DOHH2 (cell line): ENCODE measurements at regions not wholly inside any gene's neighbourhood (a gene's known extent, or its start where the extent isn't known, plus 50 kb on each side); places are given as distances from the start of the nearest gene placed in this dataset.

ENCODE experiments used
- H3F3A ChIP-seq: fragments of 200-600 bp; sonication (generic), shearing (Covaris generic); 2 replicates; pipeline ENCODE4 v1.6.0; 2016; ENCODE audit warnings: antibody characterized with exemption, mild to moderate bottlenecking; ENCODE audit not compliant: control insufficient read depth, insufficient read depth
- H3K27ac ChIP-seq: fragments of 200-600 bp; sonication (generic); 2 replicates; pipeline ENCODE4 v1.5.1; 2014; ENCODE audit warnings: low read depth, mild to moderate bottlenecking, low read length, moderate library complexity
- H3K27me3 ChIP-seq: fragments of 200-600 bp; sonication (generic); 2 replicates; pipeline ENCODE4 v1.6.1; 2014; ENCODE audit warnings: mild to moderate bottlenecking, low read length, mixed read lengths; ENCODE audit not compliant: control insufficient read depth
- H3K36me3 ChIP-seq: fragments of 200-600 bp; sonication (generic); 2 replicates; pipeline ENCODE4 v1.6.1; 2014; ENCODE audit warnings: mild to moderate bottlenecking, low read length, moderate library complexity, mixed read lengths; ENCODE audit not compliant: control insufficient read depth
- H3K4me1 ChIP-seq: fragments of 200-600 bp; sonication (generic); 2 replicates; pipeline ENCODE4 v1.6.1; 2014; ENCODE audit warnings: mild to moderate bottlenecking, low read length, mixed read lengths; ENCODE audit not compliant: control insufficient read depth
- H3K4me2 ChIP-seq: fragments of 200-600 bp; sonication (generic); 2 replicates; pipeline ENCODE4 v1.6.0; 2014; ENCODE audit warnings: mild to moderate bottlenecking, low read length, moderate library complexity
- H3K4me3 ChIP-seq: fragments of 200-600 bp; sonication (generic); 2 replicates; pipeline ENCODE4 v1.5.1; 2014; ENCODE audit warnings: mild to moderate bottlenecking, low read length, mixed read lengths
- H3K79me2 ChIP-seq: fragments of 200-600 bp; sonication (generic); 2 replicates; pipeline ENCODE4 v1.6.1; 2014; ENCODE audit warnings: mild to moderate bottlenecking, low read length, mixed read lengths; ENCODE audit not compliant: control insufficient read depth
- H3K9me2 ChIP-seq: fragments of 200-600 bp; sonication (generic); replicated peaks from 2 replicates; pipeline ENCODE4 v1.6.1; 2014; ENCODE audit warnings: mild to moderate bottlenecking, low read length, mixed read lengths; ENCODE audit not compliant: control insufficient read depth
- H3K9me3 ChIP-seq: fragments of 200-600 bp; sonication (generic); 2 replicates; pipeline ENCODE4 v1.6.1; 2014; ENCODE audit warnings: antibody characterized with exemption, low read length, mixed read lengths; ENCODE audit not compliant: control insufficient read depth, insufficient read depth
- H4K20me1 ChIP-seq: fragments of 200-600 bp; sonication (generic); 2 replicates; pipeline ENCODE4 v1.6.0; 2014; ENCODE audit warnings: low read depth, mild to moderate bottlenecking, antibody characterized with exemption, low read length, moderate library complexity; ENCODE audit not compliant: control insufficient read depth, insufficient read depth
- CTCF ChIP-seq: fragments of 200-600 bp; sonication (generic); IDR thresholded peaks from one replicate; pipeline ENCODE4 v1.5.1; 2014; ENCODE audit warnings: antibody characterized with exemption, mild to moderate bottlenecking, low read depth, low read length; ENCODE audit not compliant: poor library complexity, severe bottlenecking
- EZH2phosphoT487 ChIP-seq: fragments of 200-600 bp; sonication (generic); IDR thresholded peaks from 2 replicates; pipeline ENCODE4 v1.6.1; 2017; ENCODE audit warnings: borderline replicate concordance, mild to moderate bottlenecking, antibody characterized with exemption, low read length, moderate library complexity, mixed read lengths

- H3K36me3 ChIP-seq, result no peaks in the 10 kb centered on the region
- H4K20me1 ChIP-seq, result no peaks in the 10 kb centered on the region
- no peaks in the 10 kb centered on the region for H3K79me2 ChIP-seq
- no peaks in the 10 kb centered on the region for H3K4me1 ChIP-seq
- no peaks in the 10 kb centered on the region for H3K9me3 ChIP-seq
- H3K4me2 ChIP-seq, result no peak overlapping the region
- no peak overlapping the region for H3K4me3 ChIP-seq
- no peak overlapping the region for H3K27ac ChIP-seq
- H3F3A ChIP-seq, result no peaks in the 10 kb centered on the region
- no peaks in the 10 kb centered on the region; the same call in 1 of the 2 replicates for H3K27me3 ChIP-seq
- no peak for TF ChIP-seq EZH2phosphoT487
- TF ChIP-seq CTCF, result no peak
- H3K9me2 ChIP-seq, result no peaks in the 10 kb centered on the region
Observed at GRCh38 chr13:76820759-76821158, 65.4 kb downstream of the KCTD12 start.

GRCh38 chr13:76816394-76816793, 69.8 kb downstream of the KCTD12 start:
- Histone ChIP-seq H3K4me2 (no peak overlapping the region), H3K36me3 (no peaks in the 10 kb centered on the region), H3K4me1 (no peaks in the 10 kb centered on the region), H3K9me3 (no peaks in the 10 kb centered on the region), H3K27me3 (no peaks in the 10 kb centered on the region; the same call in 1 of the 2 replicates), H3K9me2 (no peaks in the 10 kb centered on the region), H3F3A (no peaks in the 10 kb centered on the region), H3K79me2 (no peaks in the 10 kb centered on the region), H3K4me3 (no peak overlapping the region), H4K20me1 (no peaks in the 10 kb centered on the region), H3K27ac (no peak overlapping the region)
- no peak for TF ChIP-seq CTCF
- no peak for TF ChIP-seq EZH2phosphoT487

GRCh38 chr13:76815344-76815743, 70.9 kb downstream of the KCTD12 start:
- Histone ChIP-seq H3K4me1 (no peaks in the 10 kb centered on the region), H3K27me3 (no peaks in the 10 kb centered on the region; the same call in 1 of the 2 replicates), H3K9me2 (no peaks in the 10 kb centered on the region), H3K27ac (no peak overlapping the region), H3K36me3 (no peaks in the 10 kb centered on the region), H3F3A (no peaks in the 10 kb centered on the region), H3K4me3 (no peak overlapping the region), H3K9me3 (no peaks in the 10 kb centered on the region), H3K4me2 (no peak overlapping the region), H3K79me2 (no peaks in the 10 kb centered on the region), H4K20me1 (no peaks in the 10 kb centered on the region)
- no peak for TF ChIP-seq CTCF
- no peak for TF ChIP-seq EZH2phosphoT487

- Histone ChIP-seq H3K4me1 (no peaks in the 10 kb centered on the region), H3K79me2 (no peaks in the 10 kb centered on the region), H3K4me3 (no peak overlapping the region), H3K27ac (no peak overlapping the region), H3K9me3 (no peaks in the 10 kb centered on the region), H3K27me3 (no peaks in the 10 kb centered on the region; the same call in 1 of the 2 replicates), H3F3A (no peaks in the 10 kb centered on the region), H3K9me2 (no peaks in the 10 kb centered on the region), H3K4me2 (no peak overlapping the region), H4K20me1 (no peaks in the 10 kb centered on the region), H3K36me3 (no peaks in the 10 kb centered on the region)
- no peak for TF ChIP-seq EZH2phosphoT487
- no peak for TF ChIP-seq CTCF
Observed at GRCh38 chr13:76813891-76814290, 72.3 kb downstream of the KCTD12 start.
